OCI-LY1 (cell line): ENCODE measurements at regions not wholly inside any gene's neighbourhood (a gene's known extent, or its start where the extent isn't known, plus 50 kb on each side); places are given as distances from the start of the nearest gene placed in this dataset.

Experiments used
- H2AFZ ChIP-seq: fragments of 200-600 bp; sonication (generic), shearing (Covaris generic); 2 replicates; pipeline ENCODE4 v1.6.0; 2014; ENCODE audit warnings: antibody characterized with exemption, mild to moderate bottlenecking, low read length
- H3F3A ChIP-seq: fragments of 200-600 bp; sonication (generic), shearing (Covaris generic); 2 replicates; pipeline ENCODE4 v1.6.0; 2014; ENCODE audit warnings: mild to moderate bottlenecking, antibody characterized with exemption, low read length, moderate library complexity; ENCODE audit not compliant: insufficient read depth
- H3K27ac ChIP-seq: fragments of 200-600 bp; sonication (generic); 2 replicates; pipeline ENCODE4 v1.5.1; 2014; ENCODE audit warnings: low read length, mixed run types, mild to moderate bottlenecking, low read depth; ENCODE audit not compliant: poor library complexity, severe bottlenecking
- H3K27me3 ChIP-seq: fragments of 200-600 bp; sonication (generic); 2 replicates; pipeline ENCODE4 v1.6.0; 2014; ENCODE audit warnings: antibody characterized with exemption, mild to moderate bottlenecking, low read length, moderate library complexity; ENCODE audit not compliant: insufficient read depth
- H3K36me3 ChIP-seq: fragments of 200-600 bp; sonication (generic); 2 replicates; pipeline ENCODE4 v1.6.1; 2014; ENCODE audit warnings: mild to moderate bottlenecking, antibody characterized with exemption, low read length, moderate library complexity, mixed read lengths; ENCODE audit not compliant: insufficient read depth
- H3K4me1 ChIP-seq: fragments of 200-600 bp; sonication (generic); 2 replicates; pipeline ENCODE4 v1.5.1; 2014; ENCODE audit warnings: mild to moderate bottlenecking, low read length, moderate library complexity; ENCODE audit not compliant: insufficient read depth, severe bottlenecking
- H3K4me2 ChIP-seq: fragments of 200-600 bp; sonication (generic), shearing (Covaris generic); 2 replicates; pipeline ENCODE4 v1.6.1; 2014; ENCODE audit warnings: low read length
- H3K4me3 ChIP-seq: fragments of 200-600 bp; sonication (generic); 2 replicates; pipeline ENCODE4 v1.5.1; 2014; ENCODE audit warnings: low read length, low read depth, mild to moderate bottlenecking, mixed read lengths; ENCODE audit not compliant: poor library complexity, severe bottlenecking
- H3K79me2 ChIP-seq: fragments of 200-600 bp; shearing (Covaris generic); 2 replicates; pipeline ENCODE4 v1.6.1; 2016; ENCODE audit warnings: mixed run types, low read length, mixed read lengths; ENCODE audit not compliant: insufficient read depth
- H3K9ac ChIP-seq: fragments of 200-600 bp; sonication (generic), shearing (Covaris generic); 2 replicates; pipeline ENCODE4 v1.6.1; 2014; ENCODE audit warnings: mild to moderate bottlenecking, low read length, mixed read lengths
- H3K9me2 ChIP-seq: fragments of 200-600 bp; sonication (generic), shearing (Covaris generic); 2 replicates; pipeline ENCODE4 v1.6.1; 2014; ENCODE audit warnings: low read depth, mild to moderate bottlenecking, low read length, mixed read lengths
- H3K9me3 ChIP-seq: fragments of 200-600 bp; shearing (Covaris generic); 2 replicates; pipeline ENCODE4 v1.6.1; 2014; ENCODE audit warnings: low read length, mixed read lengths
- H4K20me1 ChIP-seq: fragments of 200-600 bp; sonication (generic), shearing (Covaris generic); 2 replicates; pipeline ENCODE4 v1.6.0; 2016; ENCODE audit warnings: mild to moderate bottlenecking, low read length; ENCODE audit not compliant: insufficient read depth
- CTCF ChIP-seq: fragments of 200-600 bp; sonication (generic), shearing (Covaris generic); IDR thresholded peaks from 2 replicates; pipeline ENCODE4 v1.5.1; 2017; ENCODE audit warnings: mild to moderate bottlenecking, antibody characterized with exemption, low read length, moderate library complexity, mixed read lengths
- EZH2 ChIP-seq: fragments of 200-600 bp; sonication (generic), shearing (Covaris generic); IDR thresholded peaks from 2 replicates; pipeline ENCODE4 v1.8.0; 2017; ENCODE audit warnings: borderline replicate concordance, mixed run types, mild to moderate bottlenecking, antibody characterized with exemption, low read length, moderate library complexity, mixed read lengths

- Histone ChIP-seq H3K36me3 (no peaks in the 10 kb centered on the region), H3K9me3 (no peaks in the 10 kb centered on the region), H3F3A (no peaks in the 10 kb centered on the region), H2AFZ (no peak overlapping the region), H3K4me3 (no peak overlapping the region), H3K79me2 (no peaks in the 10 kb centered on the region), H3K4me2 (no peak overlapping the region), H3K27me3 (peaks cover 3% of the 10 kb centered on the region; the same call in 1 of the 2 replicates), H3K9ac (no peak overlapping the region), H3K27ac (no peak overlapping the region), H4K20me1 (no peaks in the 10 kb centered on the region), H3K9me2 (no peaks in the 10 kb centered on the region), H3K4me1 (no peaks in the 10 kb centered on the region)
- TF ChIP-seq EZH2 (no peak), CTCF (no peak)
Observed at GRCh38 chr2:147548451-147548850, 296.4 kb upstream of the ACVR2A start.

GRCh38 chr2:147547440-147547839 lies 297.4 kb upstream of the ACVR2A start:
- Histone ChIP-seq H2AFZ (no peak overlapping the region), H3K9me3 (no peaks in the 10 kb centered on the region), H3F3A (no peaks in the 10 kb centered on the region), H3K27me3 (peaks cover 3% of the 10 kb centered on the region; the same call in 1 of the 2 replicates), H3K9me2 (no peaks in the 10 kb centered on the region), H3K4me1 (no peaks in the 10 kb centered on the region), H3K36me3 (no peaks in the 10 kb centered on the region), H3K4me2 (no peak overlapping the region), H4K20me1 (no peaks in the 10 kb centered on the region), H3K9ac (no peak overlapping the region), H3K27ac (no peak overlapping the region), H3K4me3 (no peak overlapping the region), H3K79me2 (no peaks in the 10 kb centered on the region)
- TF ChIP-seq CTCF (no peak), EZH2 (no peak)

- no peaks in the 10 kb centered on the region for H3F3A ChIP-seq
- H3K4me3 ChIP-seq, result no peak overlapping the region
- H3K27me3 ChIP-seq, result peaks cover 3% of the 10 kb centered on the region; the same call in 1 of the 2 replicates
- H3K27ac ChIP-seq, result no peak overlapping the region
- no peaks in the 10 kb centered on the region for H3K79me2 ChIP-seq
- H3K4me2 ChIP-seq, result no peak overlapping the region
- H3K36me3 ChIP-seq, result no peaks in the 10 kb centered on the region
- no peak overlapping the region for H2AFZ ChIP-seq
- no peaks in the 10 kb centered on the region for H4K20me1 ChIP-seq
- H3K9me3 ChIP-seq, result no peaks in the 10 kb centered on the region
- no peaks in the 10 kb centered on the region for H3K9me2 ChIP-seq
- H3K4me1 ChIP-seq, result no peaks in the 10 kb centered on the region
- H3K9ac ChIP-seq, result no peak overlapping the region
- TF ChIP-seq CTCF (no peak), EZH2 (no peak)
Observed at GRCh38 chr2:147546109-147546508, 298.7 kb upstream of the ACVR2A start.
